Spinal cord (tissue), 9 donors: ENCODE measurements at regions not wholly inside any gene's neighbourhood (a gene's known extent, or its start where the extent isn't known, plus 50 kb on each side); places are given as distances from the start of the nearest gene placed in this dataset.
A peak's percentile ranks its signal among the peaks of the same experiment; 100 is the strongest.

Source experiments
- DNase-seq, 6 donors: peaks; one replicate each; pipeline versions ENCODE4 v3.0.0 to v3.0.0-alpha.2; 2013 to 2015; ENCODE audit warnings: low spot score in 6 of 6, low read depth in 4 of 6
- H3K27ac ChIP-seq: one replicate; pipeline ENCODE4 v1.5.1; 2013; ENCODE audit warnings: low read depth, low read length, control low read depth
- H3K27me3 ChIP-seq: one replicate; pipeline ENCODE4 v1.6.1; 2013; ENCODE audit warnings: low read length; ENCODE audit not compliant: control insufficient read depth, insufficient read depth
- H3K36me3 ChIP-seq: one replicate; pipeline ENCODE4 v1.6.1; 2013; ENCODE audit warnings: low read length; ENCODE audit not compliant: control insufficient read depth, insufficient read depth
- H3K4me1 ChIP-seq: one replicate; pipeline ENCODE4 v1.6.1; 2013; ENCODE audit warnings: low read length; ENCODE audit not compliant: control insufficient read depth, insufficient read depth
- H3K4me3 ChIP-seq: one replicate; pipeline ENCODE4 v1.5.1; 2013; ENCODE audit warnings: low read depth, low read length, control low read depth
- H3K9me3 ChIP-seq: one replicate; pipeline ENCODE4 v1.6.1; 2013; ENCODE audit warnings: low read length; ENCODE audit not compliant: control insufficient read depth, insufficient read depth
- WGBS: methylation state at CpG from one replicate; pipeline ENCODE4 v1.1.5; 2013; ENCODE audit warnings: missing lambda C conversion rate; ENCODE audit not compliant: insufficient coverage; 5-methylcytosine and 5-hydroxymethylcytosine counted together
- donor health status: healthy.

DNA sequence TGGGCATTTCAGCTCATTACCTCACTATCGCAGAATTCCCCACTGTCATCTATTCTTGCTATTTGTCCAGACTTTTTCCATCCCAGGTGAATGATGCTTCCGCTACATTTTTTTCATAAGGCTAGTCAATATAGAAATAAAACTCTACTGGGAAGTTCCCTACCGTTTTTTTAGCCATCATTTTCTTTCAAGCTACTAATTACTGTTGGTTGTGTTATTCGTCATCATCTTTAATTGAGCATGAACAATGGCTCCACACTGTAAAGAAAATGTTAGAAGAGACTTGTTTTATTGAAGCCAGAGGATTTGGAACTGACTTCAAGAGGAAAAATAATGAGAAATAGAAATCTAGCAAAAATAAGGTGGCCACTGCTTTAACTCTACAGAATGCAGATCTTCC is 265.0 kb downstream of the ZNF608 start:
- Histone ChIP-seq H3K9me3 (no peaks in the 10 kb centered on the region), H3K27me3 (no peaks in the 10 kb centered on the region), H3K27ac (no peak overlapping the region), H3K4me3 (no peak overlapping the region), H3K4me1 (peaks cover 4% of the 10 kb centered on the region), H3K36me3 (no peaks in the 10 kb centered on the region)
- peak in 1 of 6 donors; percentile 70 for DNase-seq
- no CpG with 5 or more reads among the region's 4 CpGs for WGBS

DNA sequence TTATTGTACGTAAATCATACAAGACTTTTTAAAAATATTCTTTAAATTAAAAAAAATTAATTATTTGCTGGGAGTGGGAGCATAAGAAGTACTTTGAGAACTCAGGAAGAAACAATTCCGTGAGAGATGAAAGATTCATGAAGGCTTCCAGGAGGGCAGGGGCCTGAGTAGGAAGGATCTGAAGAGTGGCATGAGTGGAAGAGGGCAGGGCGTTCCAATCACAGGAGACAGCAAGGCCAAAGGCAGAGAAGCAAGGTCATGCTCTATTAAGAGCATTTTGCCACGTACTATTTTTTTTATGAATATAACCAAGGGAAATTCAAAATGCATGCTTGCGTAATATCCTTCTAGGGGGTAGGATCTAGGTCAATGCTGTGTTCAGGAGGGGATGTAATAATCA is 265.5 kb downstream of the ZNF608 start:
- Histone ChIP-seq H3K27me3 (no peaks in the 10 kb centered on the region), H3K36me3 (no peaks in the 10 kb centered on the region), H3K27ac (no peak overlapping the region), H3K4me1 (peaks cover 4% of the 10 kb centered on the region), H3K9me3 (no peaks in the 10 kb centered on the region), H3K4me3 (no peak overlapping the region)
- no peak for DNase-seq
- WGBS, result 100% methylated on average over 1 of the region's 5 CpGs

DNA sequence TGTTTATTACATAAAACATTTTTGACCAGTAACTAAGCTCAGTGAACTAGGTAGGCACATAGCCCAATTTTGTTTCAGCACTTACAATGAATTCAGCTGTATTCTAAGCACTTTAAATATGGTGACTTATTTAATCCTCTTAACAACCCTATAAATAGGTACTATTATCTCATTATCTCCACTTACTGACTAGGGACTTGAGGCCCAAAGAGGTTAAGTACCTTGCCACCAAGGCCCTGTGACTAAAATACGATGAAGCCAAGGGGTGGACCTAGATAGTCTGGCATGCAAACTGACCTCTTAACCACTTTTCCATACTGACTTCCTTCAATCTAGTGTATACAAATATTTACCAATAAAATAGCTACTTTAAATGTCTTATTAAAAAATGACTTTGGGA is 266.4 kb downstream of the ZNF608 start:
- Histone ChIP-seq H3K4me3 (no peak overlapping the region), H3K36me3 (no peaks in the 10 kb centered on the region), H3K4me1 (peaks cover 4% of the 10 kb centered on the region), H3K27me3 (no peaks in the 10 kb centered on the region), H3K9me3 (no peaks in the 10 kb centered on the region), H3K27ac (no peak overlapping the region)
- WGBS, result no CpG with 5 or more reads among the region's 1 CpG
- no peak for DNase-seq

DNA sequence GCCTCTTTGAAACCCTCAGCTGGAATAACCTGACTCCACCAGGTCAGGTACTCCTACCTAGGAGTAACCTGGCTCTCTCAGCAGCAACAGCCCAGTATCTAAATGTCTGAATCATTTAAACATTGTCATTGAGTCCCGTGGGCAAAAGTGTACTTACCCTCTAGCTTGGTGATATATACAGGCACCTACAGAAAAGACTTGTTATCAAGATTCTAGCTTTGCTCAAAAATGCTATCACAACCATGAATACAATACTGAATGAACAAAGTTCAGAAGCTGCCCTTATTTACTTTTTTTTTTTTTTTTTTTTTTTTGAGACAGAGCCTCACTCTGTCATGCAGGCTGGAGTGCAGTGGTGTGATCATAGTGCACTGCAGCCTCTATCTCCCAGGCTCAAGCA is 268.2 kb downstream of the ZNF608 start:
- no peaks in the 10 kb centered on the region for H3K9me3 ChIP-seq
- no peak overlapping the region for H3K27ac ChIP-seq
- no peaks in the 10 kb centered on the region for H3K27me3 ChIP-seq
- no peak for DNase-seq
- no peak overlapping the region for H3K4me3 ChIP-seq
- no peaks in the 10 kb centered on the region for H3K36me3 ChIP-seq
- WGBS, result no CpG with 5 or more reads among the region's 1 CpG
- peaks cover 4% of the 10 kb centered on the region for H3K4me1 ChIP-seq

DNA sequence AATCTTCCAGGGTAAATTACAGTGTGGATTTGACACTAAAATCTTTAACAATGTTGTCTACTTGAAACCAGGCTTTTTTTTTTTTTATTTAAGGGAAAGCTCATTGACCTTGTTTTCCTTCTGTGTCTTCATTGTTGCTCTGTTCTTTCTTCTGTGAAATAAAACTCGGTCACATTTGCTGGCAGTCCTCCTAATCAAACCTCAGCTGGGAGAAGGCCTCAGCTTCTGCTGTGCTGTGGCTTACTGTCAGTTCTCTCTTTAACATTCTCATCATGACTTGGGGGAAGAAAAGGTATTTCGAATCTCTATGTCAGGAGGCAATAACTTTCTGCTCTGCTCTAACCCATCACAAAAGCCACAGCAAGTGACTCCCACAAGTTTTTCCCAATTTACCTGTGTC is 268.9 kb downstream of the ZNF608 start:
- Histone ChIP-seq H3K27me3 (no peaks in the 10 kb centered on the region), H3K27ac (no peak overlapping the region), H3K36me3 (no peaks in the 10 kb centered on the region), H3K4me1 (peaks cover 4% of the 10 kb centered on the region), H3K9me3 (no peaks in the 10 kb centered on the region), H3K4me3 (no peak overlapping the region)
- 0% methylated on average over 1 of the region's 2 CpGs for WGBS
- peak in 4 of 6 donors; percentile 48 to 78 (median 61) for DNase-seq

- H3K4me3 ChIP-seq, result no peak overlapping the region
- H3K27ac ChIP-seq, result no peak overlapping the region
- H3K4me1 ChIP-seq, result peaks cover 4% of the 10 kb centered on the region
- H3K36me3 ChIP-seq, result no peaks in the 10 kb centered on the region
- H3K9me3 ChIP-seq, result no peaks in the 10 kb centered on the region
- no peaks in the 10 kb centered on the region for H3K27me3 ChIP-seq
- DNase-seq, result peak in 1 of 6 donors; percentile 22
- WGBS, result no CpG with 5 or more reads among the region's 1 CpG
These were observed 269.4 kb downstream of the ZNF608 start for GRCh38 chr5:124477062-124477461.

DNA sequence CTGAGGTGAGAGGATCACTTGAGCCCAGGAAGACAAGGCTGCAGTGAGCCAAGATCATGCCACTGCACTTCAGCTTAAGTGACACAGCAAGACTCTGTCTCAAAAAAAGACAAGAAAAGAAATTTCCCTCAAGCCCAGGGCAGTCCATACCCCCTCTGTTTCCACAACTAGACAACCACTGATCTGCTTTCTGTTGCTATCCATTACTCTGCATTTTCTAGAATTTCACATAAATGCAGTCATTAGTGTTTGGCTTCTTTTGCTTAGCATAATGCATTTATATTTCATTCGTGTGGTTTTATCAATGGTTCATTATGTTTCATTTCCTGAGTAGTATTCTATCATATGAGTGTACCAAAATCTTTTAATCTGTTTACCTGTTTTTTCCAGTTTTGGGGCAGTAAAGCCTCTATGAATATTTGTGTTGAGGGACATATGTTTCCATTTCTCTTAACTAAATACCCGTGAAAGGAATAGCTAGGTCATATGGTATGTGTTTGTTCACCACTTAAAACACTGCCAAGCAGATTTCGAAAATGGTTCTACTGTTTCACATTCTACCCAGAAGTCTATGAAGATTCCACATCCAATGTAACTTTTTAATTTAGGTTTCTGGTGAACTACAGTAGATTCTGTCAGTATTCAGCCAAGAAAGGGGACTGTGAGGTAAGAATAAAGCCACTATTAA is 271.8 kb downstream of the ZNF608 start:
- H3K4me3 ChIP-seq, result no peak overlapping the region

GRCh38 chr5:124468671-124469411 is 277.6 kb downstream of the ZNF608 start:
- Histone ChIP-seq H3K9me3 (no peaks in the 10 kb centered on the region), H3K4me3 (no peak overlapping the region), H3K4me1 (no peaks in the 10 kb centered on the region), H3K36me3 (no peaks in the 10 kb centered on the region), H3K27ac (no peak overlapping the region), H3K27me3 (no peaks in the 10 kb centered on the region)
- peak in 1 of 6 donors; percentile 48 for DNase-seq
- WGBS, result no CpG with 5 or more reads among the region's 5 CpGs

More for the DNA sequence above, 271.8 kb downstream of the ZNF608 start:
- Histone ChIP-seq H3K4me1 (peaks cover 4% of the 10 kb centered on the region), H3K9me3 (no peaks in the 10 kb centered on the region), H3K27ac (no peak overlapping the region), H3K27me3 (no peaks in the 10 kb centered on the region), H3K36me3 (no peaks in the 10 kb centered on the region)
- DNase-seq, result no peak
- no CpG with 5 or more reads among the region's 3 CpGs for WGBS

- H3K27me3 ChIP-seq, result no peaks in the 10 kb centered on the region
- WGBS, result no CpG with 5 or more reads among the region's 1 CpG
These were observed 278.7 kb downstream of the ZNF608 start for GRCh38 chr5:124467745-124468144.

DNA sequence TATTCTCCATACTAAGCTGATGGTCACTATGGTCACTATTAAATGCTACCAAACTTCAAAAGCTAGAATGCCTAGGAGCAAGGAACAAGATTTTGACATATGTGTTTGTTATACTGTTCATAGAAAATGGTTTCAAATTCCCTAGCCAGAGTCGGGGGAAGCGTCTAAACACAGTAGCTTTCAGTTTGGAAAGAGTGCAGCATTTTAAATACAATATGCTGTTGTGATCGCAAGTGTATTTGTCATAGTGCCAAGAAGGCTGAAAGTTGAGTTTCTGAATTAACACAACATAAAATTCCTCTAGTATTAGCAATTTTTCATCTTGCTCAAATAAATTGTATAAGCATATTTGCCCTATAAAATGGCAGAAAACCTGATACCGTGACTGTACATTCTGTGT is 280.4 kb downstream of the ZNF608 start:
- 62% methylated on average over 2 of the region's 4 CpGs for WGBS
- H3K27ac ChIP-seq, result no peak overlapping the region
- DNase-seq, result peak in 1 of 6 donors; percentile 52
- H3K27me3 ChIP-seq, result no peaks in the 10 kb centered on the region
- peaks cover 3% of the 10 kb centered on the region for H3K4me1 ChIP-seq
- no peaks in the 10 kb centered on the region for H3K36me3 ChIP-seq
- H3K9me3 ChIP-seq, result no peaks in the 10 kb centered on the region
- H3K4me3 ChIP-seq, result no peak overlapping the region

More at GRCh38 chr5:124467745-124468144, 278.7 kb downstream of the ZNF608 start:
- Histone ChIP-seq H3K4me3 (no peak overlapping the region), H3K4me1 (no peaks in the 10 kb centered on the region), H3K36me3 (no peaks in the 10 kb centered on the region), H3K27ac (no peak overlapping the region), H3K9me3 (no peaks in the 10 kb centered on the region)
- no peak for DNase-seq
